SJSA1 (cell line): ENCODE measurements at regions not wholly inside any gene's neighbourhood (a gene's known extent, or its start where the extent isn't known, plus 50 kb on each side); places are given as distances from the start of the nearest gene placed in this dataset.

ENCODE experiments used
- DNase-seq, 2 experiments: peaks; one replicate each; pipeline ENCODE4 v3.0.0-alpha.2; 2015 to 2020; ENCODE audit warnings: low spot score in 2 of 2, low read depth in 1 of 2
- H3K27ac ChIP-seq: fragments of 250-450 bp; sonication (Bioruptor Pico); 2 replicates; pipeline ENCODE4 v1.5.1; 2020; ENCODE audit warnings: mild to moderate bottlenecking, moderate library complexity
- H3K27me3 ChIP-seq: fragments of 250-450 bp; sonication (Bioruptor Pico); replicated peaks from 2 replicates; pipeline ENCODE4 v1.5.1; 2020; ENCODE audit warnings: mild to moderate bottlenecking, moderate library complexity
- H3K36me3 ChIP-seq: fragments of 250-450 bp; sonication (Bioruptor Pico); 2 replicates; pipeline ENCODE4 v1.5.1; 2020; ENCODE audit warnings: mild to moderate bottlenecking
- H3K4me1 ChIP-seq: fragments of 250-450 bp; sonication (Bioruptor Pico); replicated peaks from 2 replicates; pipeline ENCODE4 v1.6.1; 2021; ENCODE audit warnings: mild to moderate bottlenecking
- H3K4me3 ChIP-seq: fragments of 250-450 bp; sonication (Bioruptor Pico); 2 replicates; pipeline ENCODE4 v1.5.1; 2020; ENCODE audit warnings: mild to moderate bottlenecking
- H3K9me3 ChIP-seq: fragments of 250-450 bp; sonication (Bioruptor Pico); replicated peaks from 2 replicates; pipeline ENCODE4 v1.5.1; 2020; ENCODE audit warnings: mild to moderate bottlenecking

GRCh38 chr2:120785228-120785966, 49.7 kb downstream of the GLI2 start:
- Histone ChIP-seq H3K4me1 (peaks cover 60% of the 10 kb centered on the region), H3K4me3 (no peak overlapping the region), H3K9me3 (peaks cover 4% of the 10 kb centered on the region; the same call in 1 of the 2 replicates), H3K27ac (no peak overlapping the region), H3K27me3 (no peaks in the 10 kb centered on the region), H3K36me3 (peaks cover 24% of the 10 kb centered on the region)
- no peak for DNase-seq

DNA sequence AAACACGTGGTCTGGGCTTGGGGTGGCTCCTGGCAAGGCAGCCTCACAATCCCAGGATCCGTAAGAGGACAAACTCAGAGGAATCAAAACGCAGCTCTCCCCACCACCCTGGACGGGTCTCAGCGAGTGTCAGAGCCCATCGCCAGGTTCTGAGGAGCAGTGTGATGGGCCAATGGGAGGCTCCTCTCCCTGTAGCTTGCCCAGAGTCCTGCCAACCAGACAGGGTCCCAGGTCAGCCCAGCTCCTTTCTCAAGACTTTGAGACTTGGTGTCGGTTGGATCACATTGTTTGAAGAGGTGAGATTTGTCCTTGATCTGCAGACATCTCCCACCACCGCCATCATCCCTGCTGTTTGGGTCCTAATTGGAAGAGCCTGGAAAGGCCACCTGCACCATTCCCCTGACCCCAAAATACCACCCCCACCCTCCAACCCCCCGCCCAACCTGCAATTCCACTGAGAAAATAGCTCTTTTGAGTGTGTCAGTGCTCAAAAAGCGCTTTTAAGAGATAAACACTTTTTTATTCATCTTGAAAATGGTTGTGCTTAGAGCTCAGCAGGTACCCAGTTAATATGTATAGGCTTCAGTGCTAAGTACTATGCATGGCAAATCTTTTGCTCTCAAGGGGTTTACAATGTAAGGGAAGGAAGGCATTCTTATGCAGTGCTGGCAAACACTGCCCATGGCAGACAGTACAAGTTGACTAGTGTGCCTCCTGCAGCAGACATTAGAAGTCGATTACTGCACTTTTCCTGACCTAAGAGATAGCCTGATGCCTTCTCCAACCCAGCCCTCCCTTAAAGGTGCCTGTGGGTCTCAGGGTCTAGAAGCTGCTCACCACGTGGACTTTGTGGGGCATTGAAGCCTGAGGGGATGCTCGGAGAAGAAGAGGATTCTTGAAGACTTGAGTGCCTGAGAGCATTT, 50.6 kb downstream of the GLI2 start:
- peaks cover 51% of the 10 kb centered on the region for H3K4me1 ChIP-seq
- no peak for DNase-seq

DNA sequence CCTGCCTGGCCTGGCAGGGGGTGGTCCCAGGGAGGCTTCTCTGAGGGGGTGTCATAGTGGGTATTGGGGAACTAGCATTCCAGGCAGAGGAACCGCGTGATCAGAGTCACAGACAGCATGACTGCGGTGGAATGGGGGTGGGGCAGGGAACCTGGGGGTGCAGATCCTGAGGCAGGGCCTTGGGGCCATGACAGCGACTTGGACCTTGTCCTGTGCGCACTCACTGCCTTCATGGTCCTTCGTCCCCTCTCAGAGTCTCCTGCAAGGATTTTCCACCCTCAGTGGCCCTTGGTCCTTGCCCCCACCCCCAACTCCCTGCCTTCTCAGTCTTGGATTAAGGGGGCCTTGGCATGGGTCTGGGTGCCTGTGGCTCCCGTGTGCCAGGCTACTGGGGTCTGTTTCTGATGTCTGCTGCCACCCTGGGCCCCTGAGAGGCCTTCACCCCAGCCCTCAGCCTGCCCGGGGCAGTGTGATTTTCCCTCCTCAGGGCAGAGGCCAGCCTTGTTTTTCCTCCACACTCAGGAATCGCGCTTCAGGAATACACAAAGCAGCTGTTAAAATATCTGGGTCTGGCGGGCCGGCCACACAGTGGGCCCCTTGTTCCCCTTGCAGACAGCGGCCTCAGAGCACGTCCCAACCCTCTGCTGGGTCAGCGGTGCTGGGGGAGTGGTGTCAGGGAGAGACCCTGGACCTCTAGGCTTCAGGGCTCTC, 51.6 kb downstream of the GLI2 start:
- no peak overlapping the region for H3K27ac ChIP-seq
- peaks cover 50% of the 10 kb centered on the region for H3K4me1 ChIP-seq
- peaks cover 4% of the 10 kb centered on the region; the same call in 1 of the 2 replicates for H3K9me3 ChIP-seq
- DNase-seq, result no peak
- peaks cover 19% of the 10 kb centered on the region for H3K36me3 ChIP-seq
- no peaks in the 10 kb centered on the region for H3K27me3 ChIP-seq
- no peak overlapping the region for H3K4me3 ChIP-seq

More for the DNA sequence above, 50.6 kb downstream of the GLI2 start:
- Histone ChIP-seq H3K36me3 (peaks cover 19% of the 10 kb centered on the region), H3K27me3 (no peaks in the 10 kb centered on the region), H3K9me3 (peaks cover 4% of the 10 kb centered on the region; the same call in 1 of the 2 replicates), H3K4me3 (no peak overlapping the region), H3K27ac (no peak overlapping the region)

GRCh38 chr2:120787822-120788700, 52.4 kb downstream of the GLI2 start:
- Histone ChIP-seq H3K27ac (no peak overlapping the region), H3K4me3 (no peak overlapping the region), H3K4me1 (peaks cover 42% of the 10 kb centered on the region), H3K9me3 (peaks cover 4% of the 10 kb centered on the region; the same call in 1 of the 2 replicates), H3K36me3 (peaks cover 22% of the 10 kb centered on the region), H3K27me3 (no peaks in the 10 kb centered on the region)
- no peak for DNase-seq

DNA sequence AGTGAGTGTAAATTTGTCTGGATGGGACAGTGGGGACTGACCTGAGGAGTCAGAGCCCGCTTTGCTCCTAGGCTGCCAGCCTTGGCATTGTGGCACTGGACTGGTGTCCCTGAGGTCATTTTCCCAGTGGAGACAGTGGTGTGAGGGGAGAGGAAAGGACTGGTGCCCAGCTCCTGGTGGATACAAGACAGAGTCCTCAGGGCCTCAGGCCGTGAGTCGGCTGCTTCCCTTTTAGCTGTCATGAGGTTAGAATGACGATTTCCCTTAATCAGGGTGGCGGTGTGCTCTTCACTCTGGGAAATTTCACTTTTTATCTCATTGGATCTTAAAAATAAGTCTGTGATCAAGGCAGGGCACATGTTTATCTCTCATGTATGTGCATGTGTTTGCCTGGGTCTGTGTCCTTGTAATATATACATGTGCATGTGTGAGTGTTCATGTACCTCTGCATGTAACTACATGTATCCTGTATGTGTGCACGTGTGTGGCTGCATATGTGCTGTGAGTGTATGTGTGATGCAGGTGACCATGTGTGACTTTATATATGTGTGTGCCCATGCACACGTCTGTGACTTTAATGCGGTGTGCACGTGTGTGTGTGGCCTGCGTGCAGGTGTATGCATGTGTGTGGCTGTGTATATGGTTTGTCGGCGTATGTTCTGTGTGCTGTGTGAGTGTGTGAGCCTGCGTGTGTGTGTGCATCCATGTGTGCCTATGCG, 55.7 kb downstream of the GLI2 start:
- peaks cover 12% of the 10 kb centered on the region for H3K36me3 ChIP-seq
- no peak overlapping the region for H3K27ac ChIP-seq
- no peak overlapping the region for H3K4me3 ChIP-seq
- DNase-seq, result no peak
- H3K9me3 ChIP-seq, result peaks cover 4% of the 10 kb centered on the region; the same call in 1 of the 2 replicates
- H3K27me3 ChIP-seq, result no peaks in the 10 kb centered on the region
- peaks cover 15% of the 10 kb centered on the region for H3K4me1 ChIP-seq

- Histone ChIP-seq H3K27me3 (no peaks in the 10 kb centered on the region), H3K4me1 (peaks cover 12% of the 10 kb centered on the region), H3K36me3 (peaks cover 12% of the 10 kb centered on the region), H3K9me3 (no peaks in the 10 kb centered on the region), H3K4me3 (no peak overlapping the region), H3K27ac (no peak overlapping the region)
- no peak for DNase-seq
Observed at GRCh38 chr2:120791962-120792297, 56.3 kb downstream of the GLI2 start.

DNA sequence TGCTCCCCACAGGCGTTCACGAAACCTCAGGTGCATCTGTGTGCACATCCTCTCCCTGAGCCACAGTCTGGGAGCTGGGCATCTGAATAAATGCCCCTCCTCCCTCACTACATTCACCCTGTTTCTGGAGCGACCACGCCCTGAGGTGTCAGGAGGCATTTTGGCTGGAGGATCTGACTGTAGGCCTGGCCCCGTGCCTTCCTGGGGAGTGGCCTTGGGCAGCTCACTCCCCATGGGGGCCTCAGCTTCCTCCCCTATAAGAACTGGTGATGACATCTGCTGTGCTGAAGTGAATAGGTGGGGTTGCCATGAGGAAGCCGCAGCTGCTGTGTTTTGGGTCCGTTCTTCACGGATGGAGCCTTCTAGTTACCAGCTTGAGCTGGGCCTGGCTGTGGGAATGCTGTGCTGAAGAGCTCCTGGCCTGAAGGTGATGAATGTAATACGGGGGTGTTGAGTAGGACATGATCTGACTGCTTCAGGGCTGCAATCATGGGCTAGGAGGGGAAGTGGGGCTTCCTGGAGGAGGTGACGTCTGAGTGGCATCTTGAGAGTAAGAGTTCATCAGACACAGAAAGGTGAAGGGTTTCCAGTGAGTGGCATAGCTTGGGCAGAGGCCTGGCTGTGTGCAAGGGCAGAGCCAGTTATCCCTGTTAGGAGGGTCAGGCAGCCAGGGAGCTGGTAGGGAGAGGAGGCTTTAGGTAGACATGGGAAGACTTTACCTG, 58.2 kb downstream of the GLI2 start:
- Histone ChIP-seq H3K4me3 (no peak overlapping the region), H3K36me3 (peaks cover 18% of the 10 kb centered on the region), H3K4me1 (peaks cover 24% of the 10 kb centered on the region), H3K27me3 (no peaks in the 10 kb centered on the region), H3K9me3 (no peaks in the 10 kb centered on the region), H3K27ac (no peak overlapping the region)
- no peak for DNase-seq

- no peaks in the 10 kb centered on the region for H3K9me3 ChIP-seq
Observed at GRCh38 chr2:120794716-120795115, 59.0 kb downstream of the GLI2 start.

DNA sequence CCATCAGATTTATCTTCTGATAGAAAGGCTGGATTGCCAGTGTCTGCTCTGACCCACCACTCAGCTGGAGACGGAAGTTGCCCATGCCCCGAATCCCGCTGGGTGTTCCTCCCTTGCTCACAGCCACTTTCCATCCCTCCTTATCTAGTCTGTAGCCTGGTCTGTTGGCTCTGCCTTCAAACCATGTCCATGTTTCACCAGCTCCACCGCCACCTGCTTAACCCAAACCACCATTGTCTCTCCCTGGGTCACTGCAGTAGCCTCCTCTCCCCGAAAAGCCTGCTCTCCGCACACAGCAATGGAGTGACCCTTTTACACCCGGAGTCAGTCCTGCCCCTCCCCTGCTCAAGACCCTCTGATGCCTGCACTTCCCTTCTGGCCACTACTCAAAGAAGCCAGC, 60.4 kb downstream of the GLI2 start:
- no peaks in the 10 kb centered on the region for H3K27me3 ChIP-seq
- H3K4me1 ChIP-seq, result peaks cover 31% of the 10 kb centered on the region
- no peak for DNase-seq
- no peak overlapping the region for H3K27ac ChIP-seq
- no peak overlapping the region for H3K4me3 ChIP-seq
- no peaks in the 10 kb centered on the region for H3K9me3 ChIP-seq
- peaks cover 26% of the 10 kb centered on the region for H3K36me3 ChIP-seq

More at GRCh38 chr2:120794716-120795115, 59.0 kb downstream of the GLI2 start:
- no peak overlapping the region for H3K4me3 ChIP-seq
- H3K27ac ChIP-seq, result no peak overlapping the region
- H3K27me3 ChIP-seq, result no peaks in the 10 kb centered on the region
- H3K4me1 ChIP-seq, result peaks cover 31% of the 10 kb centered on the region
- no peak for DNase-seq
- H3K36me3 ChIP-seq, result peaks cover 22% of the 10 kb centered on the region

DNA sequence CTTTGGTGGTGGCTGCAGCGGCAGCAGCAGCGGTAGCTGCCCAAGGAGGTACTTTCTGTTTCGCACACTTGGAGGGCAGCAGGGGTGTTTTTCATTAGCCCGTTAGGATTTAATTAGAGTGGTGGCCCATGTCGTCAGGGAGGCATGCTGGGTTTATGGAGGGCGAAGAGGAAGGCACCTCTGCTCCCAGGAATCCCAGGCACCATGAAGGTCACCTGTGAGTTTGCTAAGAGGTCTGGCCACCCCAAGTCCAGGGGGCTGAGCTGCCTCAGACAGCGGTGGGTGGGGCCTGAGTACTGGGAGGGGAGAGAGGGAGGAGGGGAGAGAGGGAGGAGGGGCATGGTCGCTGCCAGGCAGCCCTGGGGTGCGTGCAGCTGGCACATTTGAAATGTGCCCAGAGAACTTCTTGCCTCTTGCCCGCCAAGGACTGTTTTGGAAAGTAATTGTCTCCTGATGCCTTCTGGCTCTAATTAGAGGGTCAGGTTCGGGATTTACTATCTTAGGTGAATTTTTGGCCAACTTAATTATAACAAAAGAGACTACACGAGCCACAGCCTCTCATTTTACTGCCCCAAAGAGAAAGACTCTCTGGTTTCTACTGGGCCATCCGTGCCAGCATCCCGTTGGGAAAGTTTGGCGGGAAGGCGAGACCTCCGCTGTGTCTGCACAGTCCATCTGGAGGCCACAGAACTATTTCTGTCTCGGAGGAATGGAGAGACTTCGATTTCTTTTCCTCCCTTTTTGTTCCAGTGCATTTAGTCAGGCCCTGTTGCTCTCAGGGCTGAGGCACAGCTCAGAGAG, 62.0 kb downstream of the GLI2 start:
- Histone ChIP-seq H3K4me1 (peaks cover 28% of the 10 kb centered on the region), H3K9me3 (no peaks in the 10 kb centered on the region), H3K36me3 (peaks cover 27% of the 10 kb centered on the region), H3K4me3 (no peak overlapping the region), H3K27me3 (no peaks in the 10 kb centered on the region), H3K27ac (no peak overlapping the region)
- peak in 1 of 2 experiments; percentile 37 for DNase-seq

DNA sequence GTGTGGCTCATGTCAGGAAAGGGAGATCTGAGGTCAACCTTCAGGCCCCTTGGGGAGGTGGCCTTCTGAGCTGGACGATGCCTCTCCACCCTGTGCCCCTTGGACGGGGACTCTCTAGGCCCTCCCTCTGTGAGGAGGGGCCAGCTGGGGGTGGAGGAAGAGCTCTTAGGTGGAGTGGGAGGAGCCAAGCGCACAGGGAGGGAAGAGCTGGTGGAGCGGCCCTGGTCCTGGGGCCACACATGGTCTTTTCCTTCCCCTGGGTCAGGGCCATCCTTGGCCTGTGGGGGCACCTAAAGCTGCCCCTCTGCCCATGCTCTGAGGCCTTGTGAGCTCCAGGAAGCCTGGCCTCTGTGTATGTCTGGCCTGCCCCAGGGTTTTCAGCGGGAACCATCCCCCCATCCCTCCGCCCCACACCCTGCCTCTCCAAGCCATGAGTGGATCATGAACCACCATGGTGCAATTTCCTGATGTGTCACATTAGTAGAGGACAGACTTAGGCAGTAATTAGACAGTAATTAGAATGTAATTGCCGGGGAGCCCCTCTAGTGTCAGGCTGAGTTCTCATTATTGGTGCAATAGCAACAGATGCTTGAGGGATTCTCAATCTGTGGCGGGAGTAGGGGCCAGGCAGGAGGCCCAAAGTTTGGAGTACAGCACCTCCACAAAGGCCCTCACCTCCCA, 63.0 kb downstream of the GLI2 start:
- H3K27ac ChIP-seq, result no peak overlapping the region
- peak in 1 of 2 experiments; percentile 32 for DNase-seq
- peaks cover 28% of the 10 kb centered on the region for H3K4me1 ChIP-seq
- no peak overlapping the region for H3K4me3 ChIP-seq
- H3K27me3 ChIP-seq, result no peaks in the 10 kb centered on the region
- H3K36me3 ChIP-seq, result peaks cover 31% of the 10 kb centered on the region
- no peaks in the 10 kb centered on the region for H3K9me3 ChIP-seq
